ENCODE measurements at regions not wholly inside any gene's neighbourhood (a gene's known extent, or its start where the extent isn't known, plus 50 kb on each side); places are given as distances from the start of the nearest gene placed in this dataset.

DNA sequence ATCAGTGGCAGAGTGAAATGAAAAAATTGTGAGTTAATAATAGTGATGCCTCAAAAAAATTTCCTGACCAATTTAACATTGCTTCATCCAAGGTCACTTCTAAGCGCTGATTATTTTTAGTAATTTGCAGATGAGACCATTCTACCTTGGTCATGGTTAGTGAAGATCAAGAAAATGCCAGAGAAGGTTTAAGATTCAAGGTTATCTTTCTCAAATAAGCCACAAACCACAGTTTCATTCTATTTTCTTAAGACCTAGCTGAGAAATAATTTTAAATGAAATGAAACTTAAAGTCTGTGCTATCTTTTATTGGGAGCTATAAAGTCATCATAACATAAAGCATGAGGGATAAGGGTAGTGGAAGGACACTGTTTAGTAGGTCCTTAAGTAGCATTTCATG, 353.9 kb upstream of the NAALADL2 start:
- TF ChIP-seq ZNF274 (IDR thresholded peaks at IDR 0.05; ENCODE audit: low read depth, low read length) (no peak), YY1 (IDR thresholded peaks at IDR 0.05; ENCODE audit: insufficient read depth, insufficient read length) (no peak)

Data from NT2/D1 (cell line).